Stimulated activated naive CD4-positive, alpha-beta T cell treated with Interleukin-2 at 50 U/mL for 16 hours (primary cell): ENCODE measurements at regions not wholly inside any gene's neighbourhood (a gene's known extent, or its start where the extent isn't known, plus 50 kb on each side); places are given as distances from the start of the nearest gene placed in this dataset.

Experiments
- DNase-seq: peaks from one replicate; lab custom pipeline; 2025; lab: John Stamatoyannopoulos, UW

GRCh38 chr7:68009716-68010115 lies 1013.1 kb downstream of the TYW1 start:
- DNase-seq, result no peak

GRCh38 chr7:68014031-68014736 lies 1017.6 kb downstream of the TYW1 start:
- DNase-seq, result no peak

- no peak for DNase-seq
These were observed 1018.7 kb downstream of the TYW1 start for GRCh38 chr7:68015122-68015977.

- DNase-seq, result no peak
These were observed 1019.4 kb downstream of the TYW1 start for GRCh38 chr7:68015978-68016532.

- DNase-seq, result no peak
These were observed 1023.5 kb downstream of the TYW1 start for GRCh38 chr7:68020102-68020501.

- DNase-seq, result no peak
These were observed 1028.7 kb downstream of the TYW1 start for GRCh38 chr7:68025369-68025768.

- no peak for DNase-seq
These were observed 1033.9 kb downstream of the TYW1 start for GRCh38 chr7:68030530-68030929.

- DNase-seq, result no peak
These were observed 1034.7 kb downstream of the TYW1 start for GRCh38 chr7:68031180-68031943.

- DNase-seq, result no peak
These were observed 1042.1 kb downstream of the TYW1 start for GRCh38 chr7:68038621-68039314.

GRCh38 chr7:68041554-68041953 lies 1044.9 kb downstream of the TYW1 start:
- no peak for DNase-seq

GRCh38 chr7:68043546-68043945 lies 1046.9 kb downstream of the TYW1 start:
- no peak for DNase-seq

GRCh38 chr7:68050627-68051026 lies 1054.0 kb downstream of the TYW1 start:
- DNase-seq, result no peak

- DNase-seq, result no peak
These were observed 1061.4 kb downstream of the TYW1 start for GRCh38 chr7:68058014-68058413.

- no peak for DNase-seq
These were observed 1066.5 kb downstream of the TYW1 start for GRCh38 chr7:68063171-68063570.

- DNase-seq, result no peak
These were observed 1068.9 kb downstream of the TYW1 start for GRCh38 chr7:68065581-68065980.

GRCh38 chr7:68067845-68068244 lies 1071.2 kb downstream of the TYW1 start:
- no peak for DNase-seq

- no peak for DNase-seq
These were observed 1074.4 kb downstream of the TYW1 start for GRCh38 chr7:68070992-68071391.

- no peak for DNase-seq
These were observed 1077.1 kb downstream of the TYW1 start for GRCh38 chr7:68073701-68074100.

- DNase-seq, result no peak
These were observed 1077.6 kb downstream of the TYW1 start for GRCh38 chr7:68074242-68074641.

- DNase-seq, result no peak
These were observed 1081.6 kb downstream of the TYW1 start for GRCh38 chr7:68078157-68078710.
